Upper lobe of left lung (tissue), 4 donors: ENCODE measurements at regions not wholly inside any gene's neighbourhood (a gene's known extent, or its start where the extent isn't known, plus 50 kb on each side); places are given as distances from the start of the nearest gene placed in this dataset.
A peak's percentile ranks its signal among the peaks of the same experiment; 100 is the strongest.

Source experiments
- CTCF ChIP-seq, 6 experiments: fragments of 450-650 bp in 4 of 6; fragments of 200-600 bp in 2 of 6; sonication (generic) in 2 of 6; IDR thresholded peaks; one replicate each; pipeline ENCODE4 v1.5.1; 2016 to 2019; ENCODE audit warnings: antibody characterized with exemption in 6 of 6
- EP300 ChIP-seq, 4 donors: sonication (generic); formaldehyde crosslinking; IDR thresholded peaks; one replicate each; pipeline ENCODE4 v1.5.1; 2017; ENCODE audit warnings: antibody characterized with exemption in 4 of 4, control low read depth in 2 of 4
- POLR2A ChIP-seq, 4 donors: fragments of 450-650 bp; IDR thresholded peaks; one replicate each; pipeline ENCODE4 v1.5.1; 2016 to 2017; ENCODE audit warnings: antibody characterized with exemption in 4 of 4, mild to moderate bottlenecking in 2 of 4
- POLR2AphosphoS5 ChIP-seq, 2 donors: sonication (generic); formaldehyde crosslinking; IDR thresholded peaks; one replicate each; pipeline ENCODE4 v1.5.1; 2017; ENCODE audit warnings: antibody characterized with exemption in 2 of 2

- TF ChIP-seq CTCF (IDR thresholded peaks at IDR 0.05) (no peak), EP300 (IDR thresholded peaks at IDR 0.05) (peak in 1 of 4 donors; percentile 33), POLR2AphosphoS5 (IDR thresholded peaks at IDR 0.05) (peak; percentile 47 to 74), POLR2A (IDR thresholded peaks at IDR 0.05) (peak in 1 of 4 donors; percentile 13)
Measured at GRCh38 chr9:27701587-27701986, 128.3 kb upstream of the C9orf72 start.
